ENCODE measurements at regions not wholly inside any gene's neighbourhood (a gene's known extent, or its start where the extent isn't known, plus 50 kb on each side); places are given as distances from the start of the nearest gene placed in this dataset.

- TF ChIP-seq, protein P1, sequence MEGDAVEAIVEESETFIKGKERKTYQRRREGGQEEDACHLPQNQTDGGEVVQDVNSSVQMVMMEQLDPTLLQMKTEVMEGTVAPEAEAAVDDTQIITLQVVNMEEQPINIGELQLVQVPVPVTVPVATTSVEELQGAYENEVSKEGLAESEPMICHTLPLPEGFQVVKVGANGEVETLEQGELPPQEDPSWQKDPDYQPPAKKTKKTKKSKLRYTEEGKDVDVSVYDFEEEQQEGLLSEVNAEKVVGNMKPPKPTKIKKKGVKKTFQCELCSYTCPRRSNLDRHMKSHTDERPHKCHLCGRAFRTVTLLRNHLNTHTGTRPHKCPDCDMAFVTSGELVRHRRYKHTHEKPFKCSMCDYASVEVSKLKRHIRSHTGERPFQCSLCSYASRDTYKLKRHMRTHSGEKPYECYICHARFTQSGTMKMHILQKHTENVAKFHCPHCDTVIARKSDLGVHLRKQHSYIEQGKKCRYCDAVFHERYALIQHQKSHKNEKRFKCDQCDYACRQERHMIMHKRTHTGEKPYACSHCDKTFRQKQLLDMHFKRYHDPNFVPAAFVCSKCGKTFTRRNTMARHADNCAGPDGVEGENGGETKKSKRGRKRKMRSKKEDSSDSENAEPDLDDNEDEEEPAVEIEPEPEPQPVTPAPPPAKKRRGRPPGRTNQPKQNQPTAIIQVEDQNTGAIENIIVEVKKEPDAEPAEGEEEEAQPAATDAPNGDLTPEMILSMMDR (IDR thresholded peaks at IDR 0.05) = no peak
- TF ChIP-seq POLR2AphosphoS5 (IDR thresholded peaks at IDR 0.05) = no peak
Observed at GRCh38 chr21:24671901-24672300, 935.4 kb downstream of the MRPL39 start.
